NCI-H146 (cell line): ENCODE measurements at regions not wholly inside any gene's neighbourhood (a gene's known extent, or its start where the extent isn't known, plus 50 kb on each side); places are given as distances from the start of the nearest gene placed in this dataset.
"Not testable (repeated sequence)": the region's sequence is repeated elsewhere in the genome, so short reads cannot be mapped to it uniquely, and the experiment has no call there.

Experiments
- DNase-seq: peaks from one replicate; lab custom pipeline; 2025; lab: John Stamatoyannopoulos, UW

DNA sequence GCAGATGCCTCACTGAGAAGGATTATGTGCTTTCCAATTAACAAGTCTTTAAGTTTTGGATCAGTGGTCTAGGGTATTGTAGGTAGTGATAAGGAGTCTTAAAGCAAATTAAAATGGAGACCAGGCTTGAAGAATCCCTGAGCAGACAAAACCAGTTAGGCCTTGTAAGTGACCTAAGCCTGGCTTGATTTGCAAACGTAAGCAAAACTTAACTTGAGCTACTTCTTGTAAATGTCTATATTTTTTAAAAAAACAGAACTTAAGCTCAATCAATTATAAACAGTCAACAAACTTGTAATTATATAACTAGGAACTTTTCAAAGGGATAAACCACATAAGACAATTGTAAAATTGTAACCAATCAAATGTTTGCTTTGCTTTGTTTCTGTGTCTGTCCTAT lies 72.7 kb upstream of the NALF2 start:
- no peak for DNase-seq

- DNase-seq = no peak
Measured at GRCh38 chrX:69430785-69431184, 73.3 kb upstream of the NALF2 start.

DNA sequence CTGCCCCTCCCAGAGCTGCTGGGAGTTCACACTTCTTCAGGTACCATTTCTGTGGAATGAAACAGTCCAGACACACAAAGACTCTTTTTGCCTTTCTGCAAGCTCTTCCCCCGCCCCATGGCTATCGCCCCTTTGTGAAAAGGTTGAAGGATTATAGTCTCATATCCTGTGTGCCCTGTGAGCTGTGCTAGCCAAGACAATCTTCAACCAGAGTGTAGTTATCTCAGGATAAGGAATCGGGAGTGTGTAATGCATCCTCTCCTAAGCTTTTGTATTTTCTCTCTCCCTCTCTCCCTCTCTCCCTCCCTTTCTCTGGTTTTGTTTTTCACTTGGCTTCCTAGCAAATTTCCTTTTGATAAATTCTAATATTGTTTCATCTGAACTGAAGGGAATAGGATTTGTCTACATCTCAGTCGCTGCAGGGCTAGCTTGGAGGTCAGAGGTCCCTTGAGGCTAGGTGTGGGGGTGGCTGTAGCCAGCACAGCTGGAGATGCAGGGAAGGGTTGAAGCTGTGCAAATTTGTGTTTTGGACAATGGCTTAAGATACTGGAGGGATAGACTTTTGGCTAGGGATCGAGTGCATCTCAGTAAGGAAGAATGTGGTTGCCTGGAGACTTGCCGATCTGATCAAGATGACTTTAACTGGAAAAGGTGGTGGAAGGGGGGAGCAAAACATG lies 74.6 kb upstream of the NALF2 start:
- DNase-seq = no peak

DNA sequence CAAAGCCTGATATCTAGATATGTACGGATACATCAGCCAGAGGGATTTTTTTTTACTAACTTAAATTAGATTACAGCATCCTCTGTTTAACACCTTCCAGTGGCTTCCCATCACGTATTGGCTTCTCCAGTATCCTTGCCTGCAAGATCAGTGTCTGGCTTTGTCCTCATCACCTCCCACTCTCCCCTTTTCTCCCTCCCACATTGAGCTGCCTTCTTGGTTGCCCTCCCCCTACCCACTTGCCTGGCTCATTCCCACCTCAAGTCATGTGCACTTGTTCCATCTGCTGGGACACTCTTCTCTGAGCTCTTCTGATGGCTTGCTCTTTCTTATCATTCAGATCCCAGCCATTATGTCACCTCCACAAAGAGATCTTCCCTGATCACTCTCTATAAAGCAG lies 75.9 kb upstream of the NALF2 start:
- no peak for DNase-seq

- no peak for DNase-seq
Measured at GRCh38 chrX:69424910-69425309, 79.2 kb upstream of the NALF2 start.

DNA sequence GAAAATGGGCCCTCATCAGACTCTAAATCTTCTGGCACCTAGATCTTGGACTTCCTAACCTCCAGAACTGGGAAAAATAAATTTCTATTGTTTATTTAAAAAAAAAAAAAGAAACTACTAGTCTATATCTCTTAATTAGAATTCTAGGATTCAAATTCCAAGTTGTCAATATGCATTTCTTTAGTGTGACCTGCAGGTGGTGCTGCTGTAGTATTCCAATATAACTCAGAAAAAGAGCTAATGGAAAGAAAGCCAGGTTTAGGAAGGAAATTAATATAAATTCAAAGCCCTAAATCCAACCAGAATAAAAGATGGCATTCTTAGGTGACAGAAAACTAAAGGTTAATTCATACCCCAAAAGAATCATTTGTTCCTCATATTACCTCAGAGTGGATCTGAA lies 80.0 kb upstream of the NALF2 start:
- DNase-seq = no peak

DNA sequence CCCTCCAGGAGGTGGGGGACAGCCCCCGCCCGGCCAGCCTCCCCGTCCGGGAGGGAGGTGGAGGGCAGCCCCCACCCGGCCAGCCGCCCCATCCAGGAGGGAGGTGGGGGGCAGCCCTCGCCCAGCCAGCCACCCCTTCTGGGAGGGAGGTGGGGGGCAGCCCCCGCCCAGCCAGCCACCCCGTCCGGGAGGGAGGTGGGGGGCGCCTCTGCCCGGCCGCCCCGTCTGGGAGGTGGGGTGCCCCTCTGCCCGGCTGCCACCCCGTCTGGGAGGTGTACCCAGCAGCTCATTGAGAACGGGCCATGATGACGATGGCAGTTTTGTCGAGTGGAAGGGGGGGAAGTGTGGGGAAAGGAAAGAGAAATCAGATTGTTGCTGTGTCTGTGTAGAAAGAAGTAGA lies 81.9 kb upstream of the NALF2 start:
- DNase-seq = not testable (repeated sequence)

DNA sequence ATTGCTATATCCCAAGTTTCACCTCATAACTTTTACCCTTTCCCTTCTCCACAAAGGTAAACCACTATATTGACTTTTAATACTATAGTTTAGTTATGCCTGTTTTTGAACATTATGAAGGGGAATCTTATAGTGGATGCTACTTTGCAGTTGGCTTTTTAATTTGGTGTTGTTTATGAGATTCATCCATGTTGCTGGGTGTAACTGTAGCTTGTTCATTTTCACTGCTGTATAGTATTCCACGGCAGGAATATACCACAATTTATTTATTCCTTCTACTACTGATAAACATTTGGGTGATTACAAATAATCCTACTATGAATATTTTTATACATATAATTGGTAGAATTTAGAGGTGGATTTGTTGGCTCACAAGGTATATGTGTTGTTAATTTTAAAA lies 88.4 kb upstream of the NALF2 start:
- DNase-seq = no peak

DNA sequence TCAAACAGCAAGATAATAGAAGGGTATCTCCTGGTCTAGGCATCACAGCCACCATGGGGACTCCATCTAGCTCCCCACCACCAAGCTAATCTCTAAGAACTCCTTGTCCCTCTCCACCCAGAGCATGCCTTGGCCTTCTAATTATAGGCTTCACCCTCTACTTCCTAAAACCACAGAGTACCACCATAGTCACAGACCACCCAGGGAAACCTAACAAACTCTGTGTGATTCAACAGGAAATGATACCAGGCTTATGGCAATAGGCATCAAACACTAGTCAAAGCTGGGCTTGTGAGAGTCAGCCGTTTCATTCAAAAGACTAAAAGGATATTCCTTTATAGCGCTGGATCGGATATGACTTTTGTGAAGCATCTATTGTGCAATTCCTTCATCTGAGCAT lies 91.5 kb upstream of the NALF2 start:
- DNase-seq = no peak

DNA sequence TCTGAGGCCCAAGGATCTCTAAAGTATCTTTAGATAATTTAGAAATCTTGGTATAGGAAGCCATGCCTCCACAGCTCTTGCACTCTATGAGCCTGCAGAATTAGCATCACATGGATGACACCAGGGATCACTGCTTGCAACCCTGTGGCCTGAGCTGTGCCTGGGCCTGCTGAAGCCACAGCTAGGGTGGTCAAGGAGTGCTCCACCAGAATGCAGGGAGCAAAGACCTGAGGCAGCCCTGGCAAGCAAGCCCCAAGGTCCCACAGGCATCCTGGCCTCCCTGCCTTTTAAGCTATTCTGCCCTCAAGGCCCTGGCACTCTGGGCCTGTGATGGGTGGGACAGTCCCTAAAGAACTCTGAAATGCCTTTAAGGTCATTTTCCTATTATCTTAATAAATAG lies 105.2 kb upstream of the NALF2 start:
- DNase-seq = no peak

DNA sequence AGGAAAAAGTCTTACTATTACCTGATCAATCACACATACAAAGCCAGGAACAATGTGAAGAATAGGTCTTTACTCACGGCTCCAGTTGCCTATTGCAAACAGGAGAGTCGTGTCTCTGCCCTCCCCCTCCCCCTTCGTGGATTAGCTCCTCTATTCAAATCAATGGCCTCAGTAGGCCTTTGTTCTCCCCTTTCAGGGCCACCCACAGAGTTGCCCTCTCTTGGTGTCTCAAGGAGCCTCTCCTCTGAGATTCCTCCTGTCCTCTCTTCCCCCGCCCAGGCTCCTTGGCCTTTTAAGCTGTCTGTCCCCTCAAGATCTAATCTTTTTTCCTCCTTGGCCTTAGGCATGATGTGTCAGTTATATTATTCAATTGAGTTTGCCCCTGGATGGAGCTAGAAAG lies 107.2 kb upstream of the NALF2 start:
- no peak for DNase-seq

DNA sequence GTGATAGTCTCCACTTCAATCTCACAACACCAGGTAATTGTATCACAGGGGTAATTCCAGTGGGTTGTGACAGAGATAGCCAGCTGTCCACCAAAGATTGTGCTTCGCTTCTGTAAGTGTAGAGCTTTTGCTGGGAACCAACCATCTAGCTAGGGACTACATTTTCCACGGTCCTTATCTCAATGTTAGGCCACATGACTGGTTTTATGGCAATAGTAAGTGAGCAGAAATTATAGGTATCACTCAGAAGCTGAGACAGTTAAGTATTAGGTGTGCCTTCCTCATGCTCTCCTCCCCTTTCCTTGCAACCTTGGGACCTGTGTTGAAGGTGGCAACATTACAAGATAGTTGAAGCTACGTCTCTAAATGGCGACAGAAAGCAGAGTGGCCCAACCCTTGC lies 108.8 kb upstream of the NALF2 start:
- no peak for DNase-seq

- DNase-seq = no peak
Measured at GRCh38 chrX:69389101-69389501, 115.0 kb upstream of the NALF2 start.

DNA sequence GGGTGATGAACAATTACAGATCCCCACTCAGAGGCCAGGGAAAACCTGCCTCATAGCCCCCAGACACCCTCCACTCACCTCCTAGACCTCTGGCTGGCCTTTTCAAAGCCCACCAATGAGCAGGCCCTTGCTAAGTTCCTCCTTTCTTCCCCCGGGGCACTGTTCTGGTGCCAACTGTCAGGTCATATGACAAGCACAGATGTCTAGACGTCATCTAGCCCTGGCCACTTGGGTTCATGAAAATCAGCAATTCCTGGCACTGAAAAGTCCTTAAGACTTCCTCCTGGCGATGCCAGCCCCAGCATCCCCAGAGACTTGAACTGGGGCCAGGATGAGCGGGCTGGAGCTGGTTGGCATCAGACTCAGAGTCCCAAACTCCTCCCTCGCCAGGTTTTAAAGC lies 115.6 kb upstream of the NALF2 start:
- no peak for DNase-seq

DNA sequence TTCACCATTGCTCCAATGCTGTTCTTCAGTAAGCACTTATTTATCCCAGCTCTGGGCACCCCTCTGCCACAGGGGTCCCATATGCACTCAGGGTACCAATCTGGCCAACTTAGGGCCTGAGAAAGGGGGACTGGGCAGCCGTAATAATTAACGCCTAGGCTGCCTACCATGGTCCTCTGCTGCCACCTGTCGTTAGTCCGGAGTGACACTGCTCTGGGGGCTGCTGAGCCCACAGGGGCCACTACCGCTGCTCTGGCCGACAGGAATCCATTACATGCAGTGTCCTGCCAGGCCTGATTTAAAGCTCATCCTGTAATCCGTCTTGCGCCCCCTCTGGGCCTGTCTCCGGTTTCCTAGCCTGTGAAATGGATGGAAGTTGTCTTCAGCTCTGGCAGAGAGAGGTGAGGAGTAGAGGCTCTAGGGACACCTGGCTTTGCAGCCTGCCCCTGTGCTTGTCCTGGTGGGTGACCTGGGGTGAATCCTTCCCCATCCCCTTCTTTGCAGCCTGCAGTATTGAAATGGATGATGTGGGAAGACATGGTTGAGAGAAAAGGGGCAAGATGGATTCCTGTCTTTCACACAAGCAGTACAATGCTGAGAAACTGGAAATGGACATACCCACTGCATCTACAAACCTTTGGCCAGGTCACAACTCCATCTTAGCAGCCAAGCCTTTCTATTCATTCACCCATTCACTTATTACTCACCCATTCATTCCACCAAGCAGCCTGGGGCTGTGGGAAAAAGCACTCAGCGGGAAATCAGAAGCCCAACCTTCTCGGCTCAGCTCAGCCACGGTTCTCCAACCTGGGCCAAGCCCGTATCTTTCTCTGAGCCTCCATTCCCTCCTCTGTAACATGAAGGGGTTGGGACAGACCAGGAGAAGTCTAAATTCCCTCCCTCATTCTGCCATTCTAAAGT lies 116.3 kb upstream of the NALF2 start:
- DNase-seq = peak; percentile 17

- DNase-seq = no peak
Measured at GRCh38 chrX:69386681-69387080, 117.4 kb upstream of the NALF2 start.

DNA sequence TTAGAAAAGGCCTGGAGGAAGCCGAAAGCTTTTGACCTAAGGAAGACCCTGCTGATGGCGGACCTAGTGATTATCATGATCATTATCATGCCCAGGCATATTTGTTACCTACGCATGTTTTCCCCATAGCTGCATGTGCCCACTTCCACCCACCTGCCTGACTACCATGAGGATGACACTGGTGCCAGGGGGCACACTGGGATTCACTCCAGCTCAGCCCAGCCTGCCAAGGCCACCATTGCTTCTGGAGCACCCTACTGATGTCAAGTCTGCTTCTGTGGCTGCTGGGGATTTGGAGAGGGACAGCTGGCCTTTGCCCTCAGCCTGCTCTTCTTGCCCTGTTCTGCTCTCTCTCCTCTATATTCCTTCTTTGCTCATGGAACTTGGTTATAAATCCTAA lies 124.7 kb upstream of the NALF2 start:
- DNase-seq = no peak

DNA sequence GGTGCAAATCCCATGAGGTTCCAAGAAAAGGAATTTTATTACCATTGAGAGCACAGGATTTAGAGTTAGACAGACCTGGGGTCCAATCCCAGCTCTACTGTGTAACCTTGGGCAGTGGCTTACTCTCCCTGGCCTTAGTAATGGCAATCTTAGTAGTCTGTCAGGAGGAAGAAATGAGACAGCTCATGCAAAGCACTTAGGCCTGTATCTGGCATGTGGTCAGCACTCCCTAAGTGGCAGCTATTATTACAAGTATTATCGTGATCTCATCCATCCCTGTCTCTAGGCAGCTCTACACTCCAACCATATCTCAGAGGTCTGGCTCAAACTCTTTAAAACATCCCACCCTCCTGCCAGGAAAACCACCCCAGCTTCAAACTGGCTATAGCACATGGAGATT lies 129.6 kb upstream of the NALF2 start:
- no peak for DNase-seq

DNA sequence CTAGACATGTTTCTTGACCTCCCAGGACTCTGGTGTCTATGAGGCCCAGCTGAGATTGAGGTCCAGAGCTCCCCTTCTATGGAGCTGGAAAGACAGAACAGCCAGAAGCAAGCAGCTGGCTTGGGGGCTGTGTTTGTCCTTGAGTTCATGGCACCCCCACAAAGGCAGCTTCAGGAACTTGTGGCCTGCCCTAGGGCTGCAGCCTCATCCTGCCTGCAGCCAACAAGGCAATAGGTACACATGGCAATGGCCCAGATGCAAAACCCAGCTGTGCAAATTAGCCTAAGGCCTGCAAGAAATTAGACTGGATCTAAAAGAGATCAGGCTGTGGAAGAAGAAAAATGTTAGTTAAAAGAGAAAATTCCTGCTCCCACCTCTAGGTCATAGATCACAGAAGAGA lies 131.7 kb upstream of the NALF2 start:
- DNase-seq = no peak

DNA sequence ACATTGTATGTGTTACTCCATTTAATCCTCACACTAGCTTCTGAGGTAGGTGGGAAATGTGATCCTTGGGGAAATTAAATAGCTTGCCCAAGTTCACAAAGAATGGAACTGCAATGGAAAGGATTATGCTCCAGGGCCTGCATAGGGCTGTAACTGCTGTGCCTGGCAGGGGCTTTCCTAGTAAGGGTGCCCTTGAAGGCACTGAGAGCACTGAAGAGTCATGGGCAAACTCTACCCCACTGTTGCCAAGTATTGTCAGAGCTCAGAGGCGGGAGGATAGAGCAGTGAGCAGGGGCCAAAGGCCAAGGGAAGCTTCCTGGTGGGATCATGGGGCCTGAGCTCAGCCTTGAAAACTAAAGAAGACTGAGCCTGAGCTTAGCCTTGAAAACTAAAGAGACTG lies 133.0 kb upstream of the NALF2 start:
- no peak for DNase-seq

DNA sequence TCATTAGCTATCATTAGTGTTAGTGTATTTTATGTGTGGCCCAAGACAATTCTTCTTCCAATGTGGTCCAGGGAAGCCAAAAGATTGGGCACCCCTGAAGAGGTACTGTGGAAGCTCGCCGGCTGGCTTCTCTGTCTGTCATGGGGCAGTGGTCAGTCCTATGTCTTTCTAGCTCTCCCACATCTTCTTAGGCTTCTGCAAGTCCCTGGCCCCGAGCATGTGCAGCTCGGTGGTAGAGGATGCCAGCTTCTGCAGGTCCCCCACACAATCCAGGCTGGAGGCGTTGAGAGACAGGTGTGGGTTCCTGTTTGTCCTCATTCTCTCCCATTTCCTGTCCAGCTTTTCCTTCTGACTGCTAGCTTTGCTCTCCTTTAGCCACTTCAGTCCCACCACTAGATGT lies 134.1 kb upstream of the NALF2 start:
- no peak for DNase-seq

DNA sequence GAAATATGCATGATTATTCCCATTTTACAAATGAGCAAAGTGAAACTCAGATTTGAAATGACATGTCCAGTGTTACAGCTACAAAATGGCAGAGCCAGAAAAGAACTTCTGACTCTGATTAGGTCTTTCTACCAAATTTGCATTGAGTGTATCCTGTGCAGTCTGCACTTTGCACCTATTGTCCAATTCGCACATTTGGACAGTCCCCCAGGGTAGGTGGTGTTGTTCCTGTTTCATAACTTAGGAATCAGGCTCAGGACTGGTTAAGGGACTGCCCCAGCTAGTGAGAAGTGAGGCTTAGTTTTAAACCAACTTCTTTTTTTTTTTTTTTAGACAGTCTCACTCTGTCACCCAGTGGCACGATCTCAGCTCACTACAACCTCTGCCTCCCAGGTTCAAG lies 137.9 kb upstream of the NALF2 start:
- DNase-seq = no peak

- no peak for DNase-seq
Measured at GRCh38 chrX:69365755-69366154, 138.4 kb upstream of the NALF2 start.

DNA sequence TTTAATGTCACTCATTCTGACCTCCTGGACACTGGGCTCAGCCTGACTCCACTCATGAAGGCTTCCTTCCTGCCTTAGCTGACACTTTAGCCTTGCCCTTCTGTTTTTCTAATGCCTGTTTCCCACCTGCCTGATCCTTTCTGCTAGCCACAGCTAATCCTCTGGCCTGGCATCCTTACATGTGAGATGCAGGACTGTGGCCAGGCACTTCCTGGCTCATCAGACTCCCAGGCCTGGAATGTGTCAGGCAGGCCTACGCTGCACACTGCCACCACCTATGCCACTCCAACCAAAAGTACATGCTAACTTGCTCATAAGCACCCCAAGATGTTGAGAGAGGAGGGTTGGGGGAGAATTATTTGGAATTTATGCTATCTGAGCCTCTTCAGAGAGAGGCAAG lies 138.8 kb upstream of the NALF2 start:
- no peak for DNase-seq
